ENCODE measurements at regions not wholly inside any gene's neighbourhood (a gene's known extent, or its start where the extent isn't known, plus 50 kb on each side); places are given as distances from the start of the nearest gene placed in this dataset.

DNA sequence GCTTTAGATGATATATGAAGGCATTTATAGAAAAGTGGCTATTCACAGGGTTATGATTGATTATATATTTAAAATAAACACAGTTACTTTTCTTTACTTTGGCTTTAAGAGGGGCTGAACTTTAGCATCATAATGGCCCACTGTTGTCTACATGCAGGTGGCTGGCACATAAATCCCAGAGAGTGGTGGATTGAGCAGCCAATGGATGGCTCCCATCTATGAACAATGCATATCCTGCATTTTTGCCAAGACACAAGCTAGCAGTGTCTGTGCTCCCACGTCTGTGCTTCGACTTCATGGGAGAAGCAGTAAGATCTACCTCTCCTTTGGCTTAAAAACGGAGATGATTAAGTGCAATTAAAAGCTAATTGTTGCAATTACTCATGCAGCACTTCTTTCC is 373.2 kb upstream of the CDH11 start:
- in situ Hi-C loops (cut with MboI; ENCODE audit: low sequenced_read_pairs) (no loop called here), intact Hi-C loops (cut with micrococcal nuclease) (no loop called here), dilution Hi-C loops (cut with HindIII; ENCODE audit: low sequenced_read_pairs, unreplicated experiment) (no loop called here)
- WGBS, 2 experiments (ENCODE audit: extremely low coverage in 2 of 2, insufficient read length in 1 of 2), result no CpG with 5 or more reads among the region's 3 CpGs
- Histone ChIP-seq H2BK15ac (ENCODE audit: low read depth, low read length) (no peak overlapping the region), H3K4me1 (ENCODE audit: control insufficient read depth, insufficient read depth, low read length) (no peaks in the 10 kb centered on the region), H4K8ac (ENCODE audit: low read depth in 2 of 2, low read length in 2 of 2) (no peak overlapping the region), H2AK5ac (ENCODE audit: low read depth, low read length) (no peak overlapping the region), H2AK9ac (replicated peaks; ENCODE audit: low read depth, low read length, poor library complexity) (no peak overlapping the region), H3K36me3 (ENCODE audit: control insufficient read depth, insufficient read depth, low read length) (no peaks in the 10 kb centered on the region), H3K4me2 (ENCODE audit: low read depth, low read length) (no peak overlapping the region), H2AFZ (replicated peaks; ENCODE audit: low read length, poor library complexity) (no peak overlapping the region), H3K27ac (ENCODE audit: insufficient read depth, low read length) (no peak overlapping the region), H3K9ac (ENCODE audit: low read depth, low read length) (no peak overlapping the region), H2BK120ac (ENCODE audit: low read depth, low read length) (no peak overlapping the region), H3K56ac (ENCODE audit: extremely low read depth, insufficient read depth, low read length) (no peak overlapping the region), H2BK20ac (ENCODE audit: low read depth, low read length) (no peak overlapping the region), H2BK5ac (ENCODE audit: low read depth, low read length, poor library complexity, severe bottlenecking) (no peak overlapping the region), H3K4me3 (ENCODE audit: insufficient read depth, low read depth, low read length) (no peak overlapping the region), H3K14ac (replicated peaks; ENCODE audit: low read depth, low read length) (no peak overlapping the region), H3K27me3 (ENCODE audit: control insufficient read depth, insufficient read depth, low read length) (no peaks in the 10 kb centered on the region; the same call in 1 of the 2 replicates), H3K4ac (ENCODE audit: low read depth, low read length) (no peak overlapping the region), H3K9me3 (ENCODE audit: control insufficient read depth, insufficient read depth, low read length) (no peaks in the 10 kb centered on the region; the same call in 1 of the 2 replicates), H4K5ac (ENCODE audit: low read depth, low read length) (no peak overlapping the region), H3K79me1 (ENCODE audit: low read depth in 1 of 2, low read length in 2 of 2) (no peaks in the 10 kb centered on the region), H4K91ac (ENCODE audit: insufficient read depth, low read depth, low read length) (no peak overlapping the region), H3K18ac (ENCODE audit: low read depth, low read length) (no peak overlapping the region), H3K9me1 (ENCODE audit: insufficient read depth, low read length) (no peaks in the 10 kb centered on the region), H3K23ac (ENCODE audit: low read depth, low read length) (no peak overlapping the region), H4K20me1 (ENCODE audit: insufficient read depth, low read length) (no peaks in the 10 kb centered on the region)
- CTCF ChIA-PET, result no interaction called here
- TF ChIP-seq, protein P1, sequence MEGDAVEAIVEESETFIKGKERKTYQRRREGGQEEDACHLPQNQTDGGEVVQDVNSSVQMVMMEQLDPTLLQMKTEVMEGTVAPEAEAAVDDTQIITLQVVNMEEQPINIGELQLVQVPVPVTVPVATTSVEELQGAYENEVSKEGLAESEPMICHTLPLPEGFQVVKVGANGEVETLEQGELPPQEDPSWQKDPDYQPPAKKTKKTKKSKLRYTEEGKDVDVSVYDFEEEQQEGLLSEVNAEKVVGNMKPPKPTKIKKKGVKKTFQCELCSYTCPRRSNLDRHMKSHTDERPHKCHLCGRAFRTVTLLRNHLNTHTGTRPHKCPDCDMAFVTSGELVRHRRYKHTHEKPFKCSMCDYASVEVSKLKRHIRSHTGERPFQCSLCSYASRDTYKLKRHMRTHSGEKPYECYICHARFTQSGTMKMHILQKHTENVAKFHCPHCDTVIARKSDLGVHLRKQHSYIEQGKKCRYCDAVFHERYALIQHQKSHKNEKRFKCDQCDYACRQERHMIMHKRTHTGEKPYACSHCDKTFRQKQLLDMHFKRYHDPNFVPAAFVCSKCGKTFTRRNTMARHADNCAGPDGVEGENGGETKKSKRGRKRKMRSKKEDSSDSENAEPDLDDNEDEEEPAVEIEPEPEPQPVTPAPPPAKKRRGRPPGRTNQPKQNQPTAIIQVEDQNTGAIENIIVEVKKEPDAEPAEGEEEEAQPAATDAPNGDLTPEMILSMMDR (conservative IDR thresholded peaks at IDR 0.05; ENCODE audit: low read depth, low read length), result no peak
- no peak for TF ChIP-seq RCOR1 (IDR thresholded peaks at IDR 0.05; ENCODE audit: insufficient replicate concordance, low read length)
- no peak for TF ChIP-seq MAFK (IDR thresholded peaks at IDR 0.05; ENCODE audit: low read depth, low read length)
- TF ChIP-seq RFX5 (IDR thresholded peaks at IDR 0.05; ENCODE audit: low read depth, low read length), result no peak
- no peak for TF ChIP-seq CEBPB (IDR thresholded peaks at IDR 0.05; ENCODE audit: low read depth, low read length)
- TF ChIP-seq MXI1 (IDR thresholded peaks at IDR 0.05; ENCODE audit: borderline replicate concordance, low read depth, low read length), result no peak
- TF ChIP-seq, protein P2, sequence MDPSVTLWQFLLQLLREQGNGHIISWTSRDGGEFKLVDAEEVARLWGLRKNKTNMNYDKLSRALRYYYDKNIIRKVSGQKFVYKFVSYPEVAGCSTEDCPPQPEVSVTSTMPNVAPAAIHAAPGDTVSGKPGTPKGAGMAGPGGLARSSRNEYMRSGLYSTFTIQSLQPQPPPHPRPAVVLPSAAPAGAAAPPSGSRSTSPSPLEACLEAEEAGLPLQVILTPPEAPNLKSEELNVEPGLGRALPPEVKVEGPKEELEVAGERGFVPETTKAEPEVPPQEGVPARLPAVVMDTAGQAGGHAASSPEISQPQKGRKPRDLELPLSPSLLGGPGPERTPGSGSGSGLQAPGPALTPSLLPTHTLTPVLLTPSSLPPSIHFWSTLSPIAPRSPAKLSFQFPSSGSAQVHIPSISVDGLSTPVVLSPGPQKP (IDR thresholded peaks at IDR 0.05; ENCODE audit: borderline replicate concordance, low read depth, low read length), result no peak
- TF ChIP-seq, protein P3, sequence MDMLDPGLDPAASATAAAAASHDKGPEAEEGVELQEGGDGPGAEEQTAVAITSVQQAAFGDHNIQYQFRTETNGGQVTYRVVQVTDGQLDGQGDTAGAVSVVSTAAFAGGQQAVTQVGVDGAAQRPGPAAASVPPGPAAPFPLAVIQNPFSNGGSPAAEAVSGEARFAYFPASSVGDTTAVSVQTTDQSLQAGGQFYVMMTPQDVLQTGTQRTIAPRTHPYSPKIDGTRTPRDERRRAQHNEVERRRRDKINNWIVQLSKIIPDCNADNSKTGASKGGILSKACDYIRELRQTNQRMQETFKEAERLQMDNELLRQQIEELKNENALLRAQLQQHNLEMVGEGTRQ (IDR thresholded peaks at IDR 0.05; ENCODE audit: low read depth, low read length), result no peak
- no peak for TF ChIP-seq POLR2A (IDR thresholded peaks at IDR 0.05; ENCODE audit: low read depth, low read length)
- TF ChIP-seq SMC3 (IDR thresholded peaks at IDR 0.05; ENCODE audit: low read depth, low read length), result no peak
- no peak for TF ChIP-seq CHD1 (IDR thresholded peaks at IDR 0.05; ENCODE audit: low read depth, low read length)
- TF ChIP-seq BHLHE40 (IDR thresholded peaks at IDR 0.05; ENCODE audit: low read depth, low read length), result no peak
- no peak for TF ChIP-seq FOS (IDR thresholded peaks at IDR 0.05; ENCODE audit: low read depth, low read length)
- no peak for TF ChIP-seq NFE2L2 (IDR thresholded peaks at IDR 0.05; ENCODE audit: low read depth, low read length)
- TF ChIP-seq MAZ (IDR thresholded peaks at IDR 0.05; ENCODE audit: borderline replicate concordance, low read depth, low read length), result no peak
- TF ChIP-seq RAD21 (IDR thresholded peaks at IDR 0.05; ENCODE audit: low read length), result no peak
- POLR2A ChIA-PET (ENCODE audit: unreplicated experiment), result no interaction called here
- ATAC-seq (ENCODE audit: low read depth) (no peak), DNase-seq (no peak)
- BruUV-seq (replicated peaks), result no TSS peak
